Endodermal cell (in vitro differentiated cells): ENCODE measurements at regions not wholly inside any gene's neighbourhood (a gene's known extent, or its start where the extent isn't known, plus 50 kb on each side); places are given as distances from the start of the nearest gene placed in this dataset.

Experiments used
- DNase-seq: peaks from one replicate; pipeline ENCODE4 v3.0.0-alpha.2; 2017
- H3K27ac ChIP-seq: 2 replicates; pipeline ENCODE4 v1.5.1; 2013; ENCODE audit warnings: mild to moderate bottlenecking, low read depth, low read length, moderate library complexity
- H3K27me3 ChIP-seq: 2 replicates; pipeline ENCODE4 v1.6.1; 2013; ENCODE audit warnings: mild to moderate bottlenecking, low read length, moderate library complexity; ENCODE audit not compliant: insufficient read depth, control insufficient read depth, poor library complexity, severe bottlenecking
- H3K36me3 ChIP-seq: 2 replicates; pipeline ENCODE4 v1.7.0; 2013; ENCODE audit warnings: mild to moderate bottlenecking, low read length, moderate library complexity; ENCODE audit not compliant: control insufficient read depth, insufficient read depth
- H3K4me1 ChIP-seq: one replicate; pipeline ENCODE4 v1.7.0; 2013; ENCODE audit warnings: low read length; ENCODE audit not compliant: control insufficient read depth, insufficient read depth
- H3K4me3 ChIP-seq: 2 replicates; pipeline ENCODE4 v1.5.1; 2013; ENCODE audit warnings: mild to moderate bottlenecking, low read length, moderate library complexity
- H3K9ac ChIP-seq: 2 replicates; pipeline ENCODE4 v1.6.1; 2013; ENCODE audit warnings: mild to moderate bottlenecking, low read length, moderate library complexity; ENCODE audit not compliant: poor library complexity, severe bottlenecking; ENCODE audit errors: extremely low read depth
- H3K9me3 ChIP-seq: 2 replicates; pipeline ENCODE4 v1.6.1; 2013; ENCODE audit warnings: mild to moderate bottlenecking, low read length, moderate library complexity; ENCODE audit not compliant: control insufficient read depth
- H3K27ac Mint-ChIP-seq: 2 replicates; pipeline ENCODE4 v1.8.0; 2020; ENCODE audit warnings: mixed read lengths
- H3K27me3 Mint-ChIP-seq: 2 replicates; pipeline ENCODE4 v1.8.0; 2021; ENCODE audit warnings: mild to moderate bottlenecking, mixed read lengths; ENCODE audit not compliant: insufficient read depth
- H3K36me3 Mint-ChIP-seq: 2 replicates; pipeline ENCODE4 v1.8.0; 2020; ENCODE audit warnings: low read depth, mixed read lengths
- H3K4me1 Mint-ChIP-seq: 2 replicates; pipeline ENCODE4 v1.8.0; 2020; ENCODE audit warnings: mixed read lengths
- H3K4me3 Mint-ChIP-seq: 2 replicates; pipeline ENCODE4 v1.8.0; 2020; ENCODE audit warnings: mild to moderate bottlenecking, moderate library complexity, mixed read lengths
- H3K9me3 Mint-ChIP-seq: 2 replicates; pipeline ENCODE4 v1.8.0; 2020; ENCODE audit warnings: mild to moderate bottlenecking, mixed read lengths
- CTCF ChIP-seq: fragments of 200-600 bp; sonication (generic); conservative IDR thresholded peaks from 2 replicates; pipeline ENCODE4 v1.5.0; 2021; ENCODE audit warnings: antibody characterized with exemption, mild to moderate bottlenecking
- WGBS, 2 experiments: methylation state at CpG; one replicate each; pipeline versions ENCODE4 v1.1.5 to v1.1.7; 2013; ENCODE audit warnings: missing lambda C conversion rate in 2 of 2, mixed read lengths in 1 of 2; ENCODE audit not compliant: insufficient coverage in 1 of 2, insufficient read length in 1 of 2; 5-methylcytosine and 5-hydroxymethylcytosine counted together

- H3K4me3 ChIP-seq, result no peak overlapping the region
- H3K27ac ChIP-seq, result no peak overlapping the region
- no peaks in the 10 kb centered on the region for H3K27me3 ChIP-seq
- Mint-ChIP-seq H3K4me3 (no peak overlapping the region), H3K9me3 (no peaks in the 10 kb centered on the region), H3K27me3 (peaks cover 6% of the 10 kb centered on the region), H3K27ac (no peak overlapping the region), H3K4me1 (peaks cover 16% of the 10 kb centered on the region), H3K36me3 (no peaks in the 10 kb centered on the region)
- peaks cover 9% of the 10 kb centered on the region for H3K9me3 ChIP-seq
- no peaks in the 10 kb centered on the region for H3K36me3 ChIP-seq
- H3K4me1 ChIP-seq, result peaks cover 15% of the 10 kb centered on the region
- H3K9ac ChIP-seq, result no peak overlapping the region
- DNase-seq, result no peak
- WGBS, 2 experiments, result 89 to 95% methylated on average over 3 to 6 of the region's 6 CpGs
- TF ChIP-seq CTCF, result no peak
These were observed 115.5 kb upstream of the CST7 start for GRCh38 chr20:24833592-24833991.

GRCh38 chr20:24834310-24834709, 114.8 kb upstream of the CST7 start:
- DNase-seq, result no peak
- Histone ChIP-seq H3K4me1 (peaks cover 15% of the 10 kb centered on the region), H3K4me3 (no peak overlapping the region), H3K27ac (no peak overlapping the region), H3K36me3 (no peaks in the 10 kb centered on the region), H3K27me3 (no peaks in the 10 kb centered on the region), H3K9ac (no peak overlapping the region), H3K9me3 (peaks cover 9% of the 10 kb centered on the region)
- H3K27ac Mint-ChIP-seq, result no peak overlapping the region
- H3K4me3 Mint-ChIP-seq, result no peak overlapping the region
- no peaks in the 10 kb centered on the region for H3K36me3 Mint-ChIP-seq
- no peak for TF ChIP-seq CTCF
- peaks cover 16% of the 10 kb centered on the region for H3K4me1 Mint-ChIP-seq
- H3K9me3 Mint-ChIP-seq, result no peaks in the 10 kb centered on the region
- 100% methylated on average over 1 of the region's 1 CpG; no CpG with 5 or more reads in 1 of the 2 experiments for WGBS, 2 experiments
- peaks cover 6% of the 10 kb centered on the region for H3K27me3 Mint-ChIP-seq

- no peak overlapping the region for H3K4me3 Mint-ChIP-seq
- Histone ChIP-seq H3K27me3 (no peaks in the 10 kb centered on the region), H3K27ac (no peak overlapping the region), H3K36me3 (no peaks in the 10 kb centered on the region), H3K4me3 (no peak overlapping the region), H3K9me3 (peaks cover 7% of the 10 kb centered on the region), H3K9ac (no peak overlapping the region), H3K4me1 (peaks cover 15% of the 10 kb centered on the region)
- H3K27ac Mint-ChIP-seq, result no peak overlapping the region
- no peak for TF ChIP-seq CTCF
- H3K4me1 Mint-ChIP-seq, result peaks cover 16% of the 10 kb centered on the region
- H3K36me3 Mint-ChIP-seq, result no peaks in the 10 kb centered on the region
- DNase-seq, result peak; percentile 26
- no peaks in the 10 kb centered on the region for H3K9me3 Mint-ChIP-seq
- WGBS, 2 experiments, result 83 to 88% methylated on average over 3 to 5 of the region's 5 CpGs
- H3K27me3 Mint-ChIP-seq, result peaks cover 6% of the 10 kb centered on the region
These were observed 113.9 kb upstream of the CST7 start for GRCh38 chr20:24835195-24835594.
